Right lobe of liver (tissue), 6 donors: ENCODE measurements at regions not wholly inside any gene's neighbourhood (a gene's known extent, or its start where the extent isn't known, plus 50 kb on each side); places are given as distances from the start of the nearest gene placed in this dataset.

Experiments
- ATAC-seq, 4 donors: fragments of 200-7000 bp; cut with Tn5 transposase; one replicate each; pipeline ENCODE4 v1.9.1; 2020; ENCODE audit warnings: mild to moderate bottlenecking in 4 of 4, moderate library complexity in 4 of 4
- DNase-seq, 3 donors: peaks; one replicate each; pipeline ENCODE4 v3.0.0-alpha.2; 2020
- H3K27ac ChIP-seq, 3 donors: fragments of 200-600 bp; one replicate each; pipeline ENCODE4 v1.8.0; 2022
- H3K27me3 ChIP-seq, 2 donors: fragments of 200-600 bp; one replicate each; pipeline ENCODE4 v1.8.0; 2022
- H3K36me3 ChIP-seq, 4 donors: fragments of 200-600 bp; sonication (generic) in 1 of 4; one replicate each; pipeline versions ENCODE4 v1.5.1 to v1.8.0; 2017 to 2022; ENCODE audit warnings: control low read depth in 1 of 4
- H3K4me1 ChIP-seq, 4 donors: fragments of 200-600 bp; sonication (generic) in 1 of 4; one replicate each; pipeline versions ENCODE4 v1.5.1 to v1.8.0; 2017 to 2022; ENCODE audit warnings: control low read depth in 1 of 4
- H3K4me3 ChIP-seq, 3 donors: fragments of 200-600 bp; one replicate each; pipeline ENCODE4 v1.8.0; 2022
- H3K9me3 ChIP-seq, 4 donors: fragments of 200-600 bp; sonication (generic) in 1 of 4; one replicate each; pipeline versions ENCODE4 v1.5.1 to v1.8.0; 2017 to 2022; ENCODE audit warnings: control low read depth in 1 of 4
- CTCF ChIP-seq, 4 donors: fragments of 200-600 bp in 3 of 4; fragments of 450-650 bp in 1 of 4; IDR thresholded peaks; one replicate each; pipeline versions ENCODE4 v1.5.1 to v1.8.0; 2016 to 2022; ENCODE audit warnings: antibody characterized with exemption in 4 of 4, mild to moderate bottlenecking in 2 of 4
- POLR2A ChIP-seq: fragments of 450-650 bp; IDR thresholded peaks from one replicate; pipeline ENCODE4 v1.6.1; 2017; ENCODE audit warnings: antibody characterized with exemption, mild to moderate bottlenecking
- WGBS: methylation state at CpG from one replicate; pipeline ENCODE4 v1.1.6; 2018; ENCODE audit warnings: low coverage, low lambda C conversion rate; ENCODE audit not compliant: insufficient coverage; ENCODE audit errors: missing lambda C conversion rate; 5-methylcytosine and 5-hydroxymethylcytosine counted together
- intact Hi-C, 2 donors: fragments of 100-400 bp; cut with DNase I; formaldehyde crosslinking; loops; one replicate each; pipeline versions ENCODE4 v1.11.2 to v1.14.1; 2022
- donor health status: DM: no; HTN: yes; CAD: no.
- donor health status: DM: no; HTN: no; CAD: no.
- donor health status: DM: no; HTN: no; CAD: no.
- donor health status: DM: no; HTN: yes; CAD: no.
- donor health status: DM: no; HTN: yes; CAD: no.

GRCh38 chr9:36486329-36486932 is 86.3 kb upstream of the MELK start:
- Histone ChIP-seq H3K27me3 (no peaks in the 10 kb centered on the region), H3K27ac (peak overlapping the region; percentile 68 to 76 (median 76)), H3K36me3 (no peaks in the 10 kb centered on the region), H3K9me3 (no peaks in the 10 kb centered on the region), H3K4me3 (peak overlapping the region; percentile 95 to 96 (median 96)), H3K4me1 (peaks cover 0 to 27% (median 2%) of the 10 kb centered on the region in 4 donors)
- peak in 1 of 3 donors; percentile 45 for DNase-seq
- TF ChIP-seq POLR2A (no peak), CTCF (IDR thresholded peaks at IDR 0.05) (no peak)
- 12% methylated on average over 20 of the region's 24 CpGs for WGBS
- ATAC-seq: peak in 2 of 4 donors; percentile 1 to 2
- intact Hi-C loops: no loop called here

GRCh38 chr9:36485647-36486328 is 85.7 kb upstream of the RNF38 start:
- no peaks in the 10 kb centered on the region for H3K36me3 ChIP-seq
- intact Hi-C loops: no loop called here
- WGBS: 24% methylated on average over 11 of the region's 11 CpGs
- DNase-seq (no peak), ATAC-seq (no peak)
- H3K4me3 ChIP-seq: peak overlapping the region; percentile 95 to 96 (median 96)
- H3K9me3 ChIP-seq: no peaks in the 10 kb centered on the region
- peak overlapping the region in 2 of 3 donors; percentile 68 to 76 for H3K27ac ChIP-seq
- TF ChIP-seq POLR2A (no peak), CTCF (IDR thresholded peaks at IDR 0.05) (no peak)
- H3K4me1 ChIP-seq: peaks cover 0 to 27% (median 2%) of the 10 kb centered on the region in 4 donors
- no peaks in the 10 kb centered on the region for H3K27me3 ChIP-seq

- H3K9me3 ChIP-seq: no peaks in the 10 kb centered on the region
- intact Hi-C loops: no loop called here
- H3K36me3 ChIP-seq: no peaks in the 10 kb centered on the region
- no peak overlapping the region for H3K27ac ChIP-seq
- no peak for TF ChIP-seq CTCF (IDR thresholded peaks at IDR 0.05)
- TF ChIP-seq POLR2A: no peak
- no peaks in the 10 kb centered on the region for H3K27me3 ChIP-seq
- 77% methylated on average over 3 of the region's 3 CpGs for WGBS
- DNase-seq (no peak), ATAC-seq (no peak)
- peaks cover 0 to 27% (median 2%) of the 10 kb centered on the region in 4 donors for H3K4me1 ChIP-seq
- no peak overlapping the region for H3K4me3 ChIP-seq
Observed at GRCh38 chr9:36484124-36484523, 84.1 kb upstream of the RNF38 start.

GRCh38 chr9:36479101-36479500 is 79.0 kb upstream of the RNF38 start:
- no peak overlapping the region for H3K4me3 ChIP-seq
- 81% methylated on average over 4 of the region's 4 CpGs for WGBS
- no peak for TF ChIP-seq CTCF (IDR thresholded peaks at IDR 0.05)
- TF ChIP-seq POLR2A: no peak

More at GRCh38 chr9:36479101-36479500, 79.0 kb upstream of the RNF38 start:
- Histone ChIP-seq H3K27me3 (no peaks in the 10 kb centered on the region), H3K9me3 (no peaks in the 10 kb centered on the region), H3K27ac (no peak overlapping the region), H3K36me3 (no peaks in the 10 kb centered on the region), H3K4me1 (no peaks in the 10 kb centered on the region)
- ATAC-seq (no peak), DNase-seq (no peak)
- intact Hi-C loops: no loop called here
